Transverse colon (tissue), 4 donors: ENCODE measurements at regions not wholly inside any gene's neighbourhood (a gene's known extent, or its start where the extent isn't known, plus 50 kb on each side); places are given as distances from the start of the nearest gene placed in this dataset.

Experiments
- DNase-seq: peaks from one replicate; pipeline ENCODE4 v3.0.0-alpha.2; 2019
- H3K27ac ChIP-seq, 4 donors: fragments of 200-600 bp; sonication (generic); 2 replicates each; pipeline ENCODE4 v1.5.1; 2016 to 2018; ENCODE audit warnings: inconsistent platforms in 4 of 4
- H3K27me3 ChIP-seq: fragments of 200-600 bp; sonication (generic); 2 replicates; pipeline ENCODE4 v1.5.1; 2017; ENCODE audit warnings: inconsistent platforms
- H3K36me3 ChIP-seq, 4 donors: fragments of 200-600 bp; sonication (generic); 2 replicates each; pipeline ENCODE4 v1.5.1; 2017 to 2019; ENCODE audit warnings: inconsistent platforms in 4 of 4
- H3K4me1 ChIP-seq, 4 donors: fragments of 200-600 bp; sonication (generic); 2 replicates each; pipeline ENCODE4 v1.5.1; 2017 to 2020; ENCODE audit warnings: inconsistent platforms in 4 of 4
- H3K4me3 ChIP-seq, 4 donors: fragments of 200-600 bp; sonication (generic); 1 replicate in 1 of 4; 2 replicates in 3 of 4; pipeline versions ENCODE4 v1.5.1 to v1.6.1; 2017 to 2019; ENCODE audit warnings: inconsistent platforms in 4 of 4
- H3K9me3 ChIP-seq, 2 donors: fragments of 200-600 bp; sonication (generic); 2 replicates each; pipeline ENCODE4 v1.5.1; 2017 to 2019; ENCODE audit warnings: inconsistent platforms in 2 of 2
- EP300 ChIP-seq: sonication (generic); formaldehyde crosslinking; IDR thresholded peaks from one replicate; pipeline ENCODE4 v1.6.1; 2017; ENCODE audit warnings: antibody characterized with exemption, low read depth
- POLR2A ChIP-seq: fragments of 450-650 bp; IDR thresholded peaks from one replicate; pipeline ENCODE4 v1.6.1; 2016; ENCODE audit warnings: antibody characterized with exemption, mild to moderate bottlenecking, moderate library complexity
- POLR2AphosphoS5 ChIP-seq, 3 donors: sonication (generic); formaldehyde crosslinking; IDR thresholded peaks; one replicate each; pipeline ENCODE4 v1.6.1; 2016; ENCODE audit warnings: antibody characterized with exemption in 3 of 3
- WGBS, 2 donors: methylation state at CpG; one replicate each; pipeline ENCODE4 v1.1.5; 2018; ENCODE audit warnings: low coverage in 1 of 2; 5-methylcytosine and 5-hydroxymethylcytosine counted together
- in situ Hi-C, 4 donors: fragments of 200-750 bp; cut with MboI; loops; one replicate each; pipeline versions ENCODE4 v1.15.0 to v1.15.1; 2017; ENCODE audit warnings: low sequenced_read_pairs in 3 of 4, low pct_ligation_motif_present in 1 of 4, low pct_unique_long_range_greater_than_20kb in 1 of 4
- intact Hi-C: fragments of 100-400 bp; cut with DNase I; formaldehyde crosslinking; loops from one replicate; pipeline ENCODE4 v1.15.1; 2023; ENCODE audit warnings: low total_unique reads
- TF ChIP-seq, protein P1 (sequence below), 5 experiments: fragments of 200-600 bp in 3 of 5; fragments of 450-650 bp in 2 of 5; sonication (generic) in 3 of 5; IDR thresholded peaks; 1 replicate in 2 of 5; 2 replicates in 3 of 5; pipeline ENCODE4 v1.5.1; 2016 to 2017; ENCODE audit warnings: antibody characterized with exemption in 5 of 5, inconsistent platforms in 3 of 5, mild to moderate bottlenecking in 2 of 5, moderate library complexity in 1 of 5

GRCh38 chr14:30381861-30382480 lies 177.0 kb upstream of the G2E3 start:
- Histone ChIP-seq H3K9me3 (no peaks in the 10 kb centered on the region), H3K27ac (no peak overlapping the region), H3K4me3 (no peak overlapping the region), H3K36me3 (no peaks in the 10 kb centered on the region), H3K27me3 (no peaks in the 10 kb centered on the region), H3K4me1 (no peaks in the 10 kb centered on the region)
- 55 to 71% methylated on average over 2 of the region's 2 CpGs for WGBS, 2 donors
- in situ Hi-C loops (no loop called here), intact Hi-C loops (no loop called here)
- no peak for DNase-seq
- TF ChIP-seq, protein P1, sequence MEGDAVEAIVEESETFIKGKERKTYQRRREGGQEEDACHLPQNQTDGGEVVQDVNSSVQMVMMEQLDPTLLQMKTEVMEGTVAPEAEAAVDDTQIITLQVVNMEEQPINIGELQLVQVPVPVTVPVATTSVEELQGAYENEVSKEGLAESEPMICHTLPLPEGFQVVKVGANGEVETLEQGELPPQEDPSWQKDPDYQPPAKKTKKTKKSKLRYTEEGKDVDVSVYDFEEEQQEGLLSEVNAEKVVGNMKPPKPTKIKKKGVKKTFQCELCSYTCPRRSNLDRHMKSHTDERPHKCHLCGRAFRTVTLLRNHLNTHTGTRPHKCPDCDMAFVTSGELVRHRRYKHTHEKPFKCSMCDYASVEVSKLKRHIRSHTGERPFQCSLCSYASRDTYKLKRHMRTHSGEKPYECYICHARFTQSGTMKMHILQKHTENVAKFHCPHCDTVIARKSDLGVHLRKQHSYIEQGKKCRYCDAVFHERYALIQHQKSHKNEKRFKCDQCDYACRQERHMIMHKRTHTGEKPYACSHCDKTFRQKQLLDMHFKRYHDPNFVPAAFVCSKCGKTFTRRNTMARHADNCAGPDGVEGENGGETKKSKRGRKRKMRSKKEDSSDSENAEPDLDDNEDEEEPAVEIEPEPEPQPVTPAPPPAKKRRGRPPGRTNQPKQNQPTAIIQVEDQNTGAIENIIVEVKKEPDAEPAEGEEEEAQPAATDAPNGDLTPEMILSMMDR (IDR thresholded peaks at IDR 0.05): no peak
- TF ChIP-seq EP300: no peak
- no peak for TF ChIP-seq POLR2AphosphoS5 (IDR thresholded peaks at IDR 0.05)
- no peak for TF ChIP-seq POLR2A

DNA sequence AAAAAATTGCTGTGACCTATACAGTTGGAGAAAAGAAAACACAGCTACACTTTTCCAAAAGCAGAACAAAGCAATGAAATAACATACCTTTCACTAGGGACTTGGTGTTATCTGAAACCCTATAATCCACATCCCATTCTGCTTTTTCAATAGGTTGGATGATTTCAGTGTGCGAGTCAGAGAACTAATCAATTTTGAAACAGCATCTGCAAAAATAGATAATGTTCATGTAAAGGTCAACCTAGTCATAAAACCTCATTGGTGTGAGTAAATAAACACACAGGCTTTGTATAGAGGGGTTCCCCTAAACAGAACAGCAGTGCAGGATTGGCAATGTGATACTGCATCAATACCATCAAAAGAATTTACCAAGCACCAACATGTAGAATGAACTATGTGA lies 173.0 kb upstream of the G2E3 start:
- no peaks in the 10 kb centered on the region for H3K9me3 ChIP-seq
- no peak overlapping the region for H3K27ac ChIP-seq
- 62 to 80% methylated on average over 1 of the region's 1 CpG for WGBS, 2 donors
- DNase-seq: no peak
- TF ChIP-seq EP300 (no peak), POLR2A (no peak), POLR2AphosphoS5 (IDR thresholded peaks at IDR 0.05) (no peak)
- TF ChIP-seq, protein P1 (IDR thresholded peaks at IDR 0.05): no peak
- intact Hi-C loops: no loop called here
- no peaks in the 10 kb centered on the region for H3K36me3 ChIP-seq
- no peaks in the 10 kb centered on the region for H3K4me1 ChIP-seq
- in situ Hi-C loops: no loop called here
- H3K27me3 ChIP-seq: no peaks in the 10 kb centered on the region
- H3K4me3 ChIP-seq: no peak overlapping the region

DNA sequence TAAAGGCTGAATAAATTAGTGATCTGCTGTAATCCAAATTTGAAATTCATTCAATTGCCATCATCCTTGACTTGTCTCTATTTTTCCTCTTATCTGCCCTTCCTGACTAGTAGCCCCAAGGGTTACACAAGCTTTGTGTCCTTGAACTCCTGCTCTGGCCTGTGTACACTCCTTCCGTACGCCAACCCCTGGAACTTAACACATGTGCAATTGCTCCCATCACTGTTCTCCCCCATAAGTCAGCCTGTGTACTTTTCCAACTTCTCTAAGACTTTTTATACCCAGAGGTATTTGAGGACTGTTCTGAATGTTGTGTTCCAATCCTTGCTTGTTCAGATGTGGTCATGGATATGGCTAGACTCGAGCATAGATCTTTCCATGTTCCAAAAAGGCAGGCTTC lies 171.1 kb upstream of the G2E3 start:
- DNase-seq: no peak
- Histone ChIP-seq H3K27me3 (no peaks in the 10 kb centered on the region), H3K27ac (no peak overlapping the region), H3K4me3 (no peak overlapping the region), H3K9me3 (no peaks in the 10 kb centered on the region), H3K36me3 (no peaks in the 10 kb centered on the region), H3K4me1 (no peaks in the 10 kb centered on the region)
- intact Hi-C loops (no loop called here), in situ Hi-C loops (no loop called here)
- TF ChIP-seq POLR2AphosphoS5 (IDR thresholded peaks at IDR 0.05): no peak
- TF ChIP-seq POLR2A: no peak
- TF ChIP-seq, protein P1 (IDR thresholded peaks at IDR 0.05): no peak
- 59 to 77% methylated on average over 2 to 3 of the region's 3 CpGs for WGBS, 2 donors

- Histone ChIP-seq H3K4me3 (no peak overlapping the region), H3K4me1 (no peaks in the 10 kb centered on the region), H3K9me3 (no peaks in the 10 kb centered on the region), H3K27ac (no peak overlapping the region), H3K27me3 (no peaks in the 10 kb centered on the region), H3K36me3 (no peaks in the 10 kb centered on the region)
- DNase-seq: no peak
- TF ChIP-seq EP300 (no peak), POLR2AphosphoS5 (IDR thresholded peaks at IDR 0.05) (no peak), POLR2A (no peak)
- TF ChIP-seq, protein P1 (IDR thresholded peaks at IDR 0.05): no peak
- in situ Hi-C loops: no loop called here
- intact Hi-C loops: no loop called here
- WGBS, 2 donors: 78 to 80% methylated on average over 6 of the region's 6 CpGs
Observed at GRCh38 chr14:30389134-30389876, 169.7 kb upstream of the G2E3 start.
